HG03442 (cell line): ENCODE measurements at regions not wholly inside any gene's neighbourhood (a gene's known extent, or its start where the extent isn't known, plus 50 kb on each side); places are given as distances from the start of the nearest gene placed in this dataset.
"Not testable (repeated sequence)": the region's sequence is repeated elsewhere in the genome, so short reads cannot be mapped to it uniquely, and the experiment has no call there.

Experiments used
- ATAC-seq: cut with Tn5 transposase; IDR thresholded peaks from one replicate; pipeline ENCODE4 v1.9.1; 2021; ENCODE audit warnings: mild to moderate bottlenecking, moderate library complexity; ENCODE audit not compliant: unreplicated experiment

DNA sequence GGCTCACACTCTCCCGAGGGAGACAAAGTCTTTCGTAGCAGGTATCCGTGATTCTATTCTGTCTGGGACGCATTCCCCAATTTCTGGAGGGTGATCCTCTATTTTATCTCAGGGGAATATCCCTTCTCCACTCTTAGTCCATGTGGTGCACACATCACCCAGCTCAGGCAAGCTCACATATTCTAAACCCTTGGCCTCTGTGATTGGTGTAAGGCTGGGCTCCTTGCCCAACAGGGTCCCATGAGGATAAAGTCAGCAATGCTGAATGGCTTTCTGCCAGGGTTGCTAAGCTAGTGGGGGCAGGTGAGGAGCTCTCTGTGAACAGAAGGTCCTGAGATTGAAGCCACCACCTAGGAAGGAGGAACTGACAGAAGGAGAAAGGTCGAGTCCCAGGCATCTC, 137.2 kb downstream of the CDH26 start:
- no peak for ATAC-seq

DNA sequence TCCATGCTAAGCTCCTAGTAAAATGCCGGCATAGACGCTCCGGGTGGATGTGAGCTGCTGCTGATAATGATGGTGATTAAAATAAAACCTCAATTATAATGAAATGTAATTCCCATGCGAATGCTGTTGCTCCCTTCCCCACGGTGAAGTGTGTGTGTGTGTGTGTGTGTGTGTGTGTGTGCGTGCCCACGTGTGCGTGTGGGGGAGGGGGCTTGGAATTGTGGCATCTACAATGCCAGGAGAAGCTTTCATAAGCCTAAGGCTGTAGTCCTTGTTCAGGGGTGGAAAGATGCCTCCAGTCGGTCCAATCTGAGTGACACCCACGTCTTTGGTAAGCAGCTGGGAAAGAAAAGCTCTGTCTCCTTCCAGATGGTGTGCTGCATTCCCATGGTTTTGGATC, 137.9 kb downstream of the CDH26 start:
- ATAC-seq, result no peak

DNA sequence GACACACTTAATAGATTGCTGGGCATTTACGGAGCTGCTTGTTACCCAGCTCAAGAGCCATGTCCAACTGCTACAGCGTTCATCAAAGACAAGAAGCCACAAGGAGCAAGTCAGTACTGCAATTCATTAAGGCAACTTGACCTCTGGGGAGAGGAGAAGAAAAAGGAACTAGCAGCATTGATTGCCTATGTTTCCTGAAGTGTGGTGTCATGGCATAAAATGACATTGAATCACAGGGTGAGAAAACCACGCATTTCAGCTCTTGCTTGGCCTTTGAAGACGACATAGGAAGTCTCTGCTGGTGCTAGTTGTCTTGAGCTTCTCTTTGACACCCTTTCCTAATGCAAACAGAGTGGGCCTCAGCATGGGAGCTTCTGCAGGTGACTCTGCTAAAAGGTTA, 139.1 kb downstream of the CDH26 start:
- ATAC-seq, result no peak

DNA sequence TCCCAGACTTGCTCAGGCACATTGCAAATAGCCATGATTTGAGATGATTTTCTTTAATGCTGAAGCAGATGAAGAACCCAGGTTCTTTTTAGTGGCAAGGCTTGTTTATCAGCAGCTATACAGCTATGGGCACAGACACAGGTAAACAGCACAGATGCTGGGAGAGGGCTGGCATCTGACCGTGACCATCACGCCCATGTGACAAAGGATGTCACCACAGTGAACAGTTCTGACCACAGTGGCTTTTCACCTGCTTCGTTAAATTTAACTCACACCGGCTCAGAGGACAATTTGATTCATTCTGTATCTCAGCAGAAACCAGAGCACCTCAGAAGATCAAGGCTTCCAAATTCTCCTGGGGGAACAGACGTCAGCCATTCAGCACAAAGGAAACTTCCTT, 142.6 kb downstream of the CDH26 start:
- ATAC-seq, result peak; percentile 69

DNA sequence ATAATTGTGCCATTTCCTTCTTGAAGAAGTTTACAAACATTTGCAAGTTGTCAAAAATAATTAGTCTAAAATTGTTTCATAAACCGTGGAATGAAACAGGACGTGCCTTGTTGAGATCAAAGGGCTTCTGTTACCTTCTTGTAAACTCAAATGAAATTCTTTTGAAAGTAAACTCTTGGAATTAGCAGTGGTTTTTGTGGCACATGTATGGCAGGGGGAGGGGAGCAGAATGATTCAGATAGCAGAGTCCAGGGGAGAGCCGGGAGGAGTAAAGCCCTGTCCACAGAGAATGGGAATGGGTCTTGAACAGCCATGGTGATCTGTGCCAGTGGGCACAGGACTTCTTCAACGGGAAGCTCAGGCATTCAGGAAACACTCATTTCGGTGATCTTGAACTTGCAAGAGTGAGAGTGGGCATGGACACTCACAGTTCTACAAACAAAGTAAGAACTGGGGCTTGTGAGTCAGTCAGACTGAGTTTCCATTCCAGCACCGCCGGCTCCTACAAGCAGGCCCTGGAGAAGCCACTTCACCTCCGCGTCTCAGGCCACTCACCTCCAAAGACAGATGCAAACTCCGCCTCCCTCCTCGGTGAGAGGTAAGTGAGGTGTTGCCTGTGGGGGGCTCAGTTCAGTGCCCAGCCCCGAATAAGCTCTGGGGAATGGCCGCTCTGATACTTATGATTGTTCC, 143.1 kb downstream of the CDH26 start:
- ATAC-seq, result no peak

DNA sequence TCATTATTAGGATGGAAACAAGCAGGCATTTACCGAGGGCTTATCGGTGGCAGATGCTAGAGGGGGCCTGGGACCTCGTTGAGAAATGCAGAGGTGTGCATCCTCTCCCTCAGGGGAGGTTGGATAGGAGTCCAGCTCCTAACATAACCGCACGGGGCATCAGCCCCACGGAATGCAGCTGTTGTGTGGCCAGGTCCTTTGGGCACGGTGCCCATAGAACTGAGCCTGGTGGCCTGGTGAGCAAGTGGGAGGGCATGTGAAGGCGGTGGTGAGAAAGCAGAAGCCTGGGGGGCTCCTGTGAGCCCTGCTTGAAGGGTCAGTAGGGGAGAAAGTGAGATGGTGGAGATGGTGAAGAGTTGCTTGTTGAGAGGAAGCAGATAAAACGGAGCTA, 143.7 kb downstream of the CDH26 start:
- no peak for ATAC-seq

DNA sequence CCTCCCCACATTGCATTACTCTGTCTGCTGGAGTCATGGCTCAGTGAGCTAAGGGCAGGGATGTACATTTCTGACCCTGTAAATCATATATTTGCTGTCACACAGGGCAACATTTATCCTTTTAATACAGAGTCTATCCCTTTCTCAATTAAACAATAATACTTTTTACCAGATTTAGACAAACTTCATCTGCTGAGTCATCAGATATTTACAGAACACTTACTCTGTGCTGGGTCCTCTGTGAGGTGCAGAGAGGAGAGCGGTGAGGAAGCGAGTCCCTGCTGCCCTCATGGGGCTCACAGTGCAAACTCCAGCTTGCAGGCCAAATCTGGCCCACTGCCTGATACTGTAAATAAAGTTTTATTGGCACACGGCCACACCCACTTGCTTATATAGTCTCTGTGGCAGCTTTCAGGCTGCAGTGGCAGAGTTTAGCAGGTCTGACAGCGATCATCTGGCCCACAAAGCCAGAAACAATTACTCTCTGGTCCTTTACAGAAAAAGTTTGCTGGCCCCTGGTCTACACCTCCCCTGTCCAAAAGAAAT, 144.5 kb downstream of the CDH26 start:
- no peak for ATAC-seq

DNA sequence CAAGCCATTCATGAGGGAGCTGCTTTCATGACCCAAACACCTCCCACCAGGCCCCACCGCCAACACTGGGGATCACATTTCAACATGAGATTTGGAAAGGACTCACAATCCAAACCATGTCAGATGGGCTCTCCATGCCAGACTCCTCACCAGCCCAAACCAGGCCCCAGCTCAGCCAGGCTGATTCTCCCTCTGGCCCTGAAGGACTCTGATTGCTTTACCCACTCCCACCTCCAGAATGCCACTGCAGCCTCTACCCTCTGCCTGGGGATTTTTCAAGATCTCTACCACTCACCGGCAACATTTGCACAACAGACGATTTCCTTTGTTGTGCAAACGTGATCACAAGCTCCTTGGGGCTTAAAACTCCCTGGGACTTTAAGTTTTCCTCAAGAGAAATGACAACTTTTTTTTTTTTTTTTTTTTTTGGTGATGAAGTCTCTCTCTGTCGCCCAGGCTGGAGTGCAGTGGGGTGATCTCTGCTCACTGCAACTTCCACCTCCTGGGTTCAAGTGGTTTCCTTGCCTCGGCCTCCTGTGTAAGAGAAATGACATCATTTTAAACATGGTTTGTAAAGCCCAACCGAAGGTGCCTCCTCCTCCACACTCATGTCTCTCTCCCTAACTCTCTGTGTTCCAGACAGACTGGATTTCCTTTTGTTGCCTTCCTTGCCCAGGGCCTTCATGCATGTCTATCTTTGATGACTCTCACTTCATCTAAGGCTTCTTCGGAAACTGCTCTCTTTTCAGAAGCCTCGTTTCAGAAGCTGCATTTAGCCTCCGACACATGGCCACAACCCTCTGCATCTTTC, 147.0 kb downstream of the CDH26 start:
- no peak for ATAC-seq

DNA sequence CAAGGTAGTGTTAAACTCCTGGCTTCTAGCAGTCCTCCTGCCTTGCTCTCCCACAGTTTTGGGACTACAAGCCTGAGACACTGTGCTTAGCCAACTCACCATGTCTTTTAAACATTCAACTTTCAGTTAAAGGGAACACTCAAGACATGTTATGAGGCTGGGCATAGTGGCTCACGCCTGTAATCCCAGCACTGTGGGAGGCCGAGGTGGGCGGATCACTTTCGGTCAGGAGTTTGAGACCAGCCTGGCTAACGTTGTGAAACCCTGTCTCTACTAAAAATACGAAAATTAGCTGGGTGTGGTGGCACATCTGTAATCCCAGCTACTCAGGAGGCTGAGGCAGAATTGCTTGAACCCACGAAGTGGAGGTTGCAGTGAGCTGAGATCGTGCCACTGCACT, 148.0 kb downstream of the CDH26 start:
- ATAC-seq, result not testable (repeated sequence)

DNA sequence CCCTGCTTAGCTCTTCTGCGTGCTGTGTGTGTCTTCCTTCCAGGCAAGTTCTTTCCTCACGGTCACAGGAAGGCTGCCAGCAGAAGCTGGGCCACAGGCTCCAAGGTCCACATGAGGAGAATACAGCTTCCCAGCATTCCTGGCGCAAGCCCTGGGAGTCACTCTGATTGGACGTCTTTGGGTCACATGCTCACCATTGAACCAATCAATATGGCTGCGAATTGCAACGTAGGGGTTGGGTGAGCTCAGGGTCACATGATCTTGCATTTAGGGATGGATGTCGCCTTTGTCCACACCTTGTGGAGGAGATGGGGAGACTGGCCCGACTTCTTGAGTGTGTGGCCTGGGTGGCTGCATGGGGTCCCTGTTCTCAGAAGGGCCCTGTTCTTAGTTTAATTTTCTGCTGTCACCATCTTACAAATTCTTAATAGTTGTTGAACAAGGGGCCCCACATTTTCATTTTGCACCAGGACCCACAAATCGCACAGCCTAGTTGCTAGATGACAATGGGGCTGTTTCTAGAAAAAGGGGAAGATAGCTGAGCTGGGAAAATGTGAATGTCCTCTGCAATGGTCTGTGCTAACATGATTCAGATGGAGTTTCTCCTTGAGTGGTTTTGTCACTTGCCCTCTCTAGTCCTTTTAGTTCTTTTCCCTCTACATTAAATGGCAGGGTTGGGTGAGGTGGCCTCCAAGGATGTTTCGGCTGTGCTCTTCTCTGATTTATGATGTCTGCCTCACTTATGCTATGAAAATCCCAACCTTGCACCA, 149.6 kb downstream of the CDH26 start:
- ATAC-seq, result no peak

DNA sequence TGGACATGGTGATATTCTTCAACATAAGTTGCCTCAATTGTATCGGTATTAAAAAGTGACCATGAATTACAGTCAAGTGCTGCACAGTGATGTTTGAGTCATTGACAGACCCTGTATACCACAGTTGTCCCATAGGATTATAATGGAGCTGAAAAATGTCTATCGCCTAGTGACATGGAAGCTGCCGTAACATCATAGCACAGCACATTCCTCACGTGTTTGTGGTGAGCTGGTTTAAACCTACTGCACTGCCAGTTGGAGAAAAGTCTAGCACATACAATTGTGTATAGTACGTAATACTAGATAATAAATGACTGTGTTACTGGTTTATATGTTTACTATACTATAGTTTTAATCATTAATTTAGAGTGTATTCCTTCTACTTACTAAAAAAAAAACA, 150.2 kb downstream of the CDH26 start:
- ATAC-seq, result no peak

DNA sequence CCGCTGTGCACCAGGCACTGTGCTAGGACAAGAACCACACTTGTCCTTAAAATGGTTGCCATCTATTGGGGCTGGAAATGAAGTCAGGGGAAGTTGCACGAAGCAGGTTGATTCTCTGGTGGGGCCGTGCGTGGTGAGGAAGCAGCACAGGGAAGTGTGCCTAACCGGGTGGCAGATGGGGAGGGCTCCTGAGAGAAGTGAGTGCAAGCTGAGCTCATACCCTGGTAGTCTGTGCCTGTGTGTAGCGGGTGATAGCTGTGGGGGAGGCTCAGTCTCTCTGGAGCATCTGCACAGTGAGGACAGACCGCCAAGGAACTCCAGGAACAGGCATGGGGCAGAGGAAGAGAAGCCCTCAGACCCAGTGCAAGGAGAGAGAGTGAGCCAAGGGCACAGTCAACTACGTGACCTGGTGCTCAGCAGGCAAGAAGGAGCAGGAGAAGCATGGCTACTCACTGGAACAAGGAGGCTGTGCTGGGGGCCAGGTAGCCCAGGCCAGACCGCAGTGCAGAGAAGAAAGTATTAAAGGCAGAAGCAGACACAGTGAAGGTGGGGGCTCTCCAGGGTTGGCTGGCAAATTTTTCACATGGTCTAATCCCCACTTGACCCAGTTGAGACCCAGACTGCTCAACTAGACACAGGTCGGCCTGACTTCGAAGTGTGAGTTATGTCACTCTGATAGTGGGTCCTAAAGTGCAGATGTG, 155.0 kb downstream of the CDH26 start:
- no peak for ATAC-seq

DNA sequence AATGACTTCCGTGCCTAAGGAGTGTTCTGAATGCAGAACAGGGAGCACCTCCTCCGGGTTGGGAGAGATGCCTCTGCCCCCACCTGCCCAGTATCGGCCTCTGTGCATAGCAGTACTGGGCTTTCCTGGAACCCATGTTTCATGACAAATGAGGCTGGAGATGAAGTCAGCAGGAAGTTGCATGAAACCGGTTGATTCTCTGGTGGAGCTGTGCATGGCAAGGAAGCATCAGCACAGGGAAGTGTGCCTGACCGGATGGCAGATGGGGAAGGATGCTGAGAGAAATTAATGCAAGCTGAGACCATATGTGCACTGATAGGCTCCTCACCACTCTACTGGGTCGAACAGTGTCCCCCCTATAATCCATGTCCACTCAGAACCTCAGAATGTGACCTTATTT, 155.5 kb downstream of the CDH26 start:
- no peak for ATAC-seq

DNA sequence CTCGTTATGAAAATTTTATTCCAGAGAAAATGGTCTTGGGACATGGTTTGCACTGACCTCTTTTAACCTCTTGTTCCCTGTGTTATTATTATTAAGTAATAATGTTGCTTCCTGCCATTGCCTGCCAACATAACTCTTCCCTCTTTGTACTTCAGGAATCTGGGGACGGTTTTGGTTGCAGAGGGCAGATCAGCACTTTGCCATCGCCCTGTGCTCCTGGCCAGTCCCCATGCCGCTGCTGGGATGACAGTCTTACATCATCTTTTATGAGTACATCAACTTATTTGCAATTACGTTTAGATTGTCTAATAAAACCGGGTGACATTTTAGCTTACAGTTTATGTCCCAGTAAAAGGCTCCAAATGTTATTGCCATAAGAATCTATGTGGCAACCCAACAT, 157.2 kb downstream of the CDH26 start:
- no peak for ATAC-seq

DNA sequence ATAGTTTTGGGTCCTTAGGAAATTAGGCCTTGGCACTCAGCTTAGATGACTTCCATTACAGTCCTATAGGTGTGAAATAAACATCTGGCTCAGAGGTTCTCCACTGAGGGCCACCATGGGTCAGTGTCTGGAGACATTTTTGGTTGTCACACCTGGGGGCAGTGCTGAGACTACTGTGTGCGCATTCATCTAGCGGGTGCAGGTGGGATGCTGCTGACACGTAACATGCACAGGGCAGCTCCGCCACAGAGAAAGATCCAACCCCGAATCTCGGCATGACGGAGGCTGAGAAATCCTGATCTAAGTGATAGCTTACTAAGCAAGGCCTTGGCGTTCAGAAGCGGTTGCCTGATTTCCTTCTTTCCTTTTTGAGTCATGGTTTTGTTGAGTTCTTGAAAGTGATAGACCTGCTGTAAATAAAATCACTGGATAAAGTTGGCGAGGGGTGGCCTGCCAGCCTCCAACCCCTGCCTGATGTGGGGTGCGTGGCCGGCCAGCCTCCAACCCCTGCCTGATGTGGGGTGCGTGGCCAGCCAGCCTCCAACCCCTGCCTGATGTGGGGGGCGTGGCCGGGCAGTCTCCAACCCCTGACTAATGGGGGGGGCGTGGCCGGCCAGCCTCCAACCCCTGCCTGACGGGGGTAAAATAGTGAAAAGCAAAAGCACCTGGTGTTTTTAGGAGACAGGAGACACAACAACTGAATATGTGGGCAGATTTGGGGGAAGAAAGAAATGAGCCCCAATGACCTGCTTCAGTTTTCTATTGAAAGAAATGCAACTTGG, 158.1 kb downstream of the CDH26 start:
- no peak for ATAC-seq

DNA sequence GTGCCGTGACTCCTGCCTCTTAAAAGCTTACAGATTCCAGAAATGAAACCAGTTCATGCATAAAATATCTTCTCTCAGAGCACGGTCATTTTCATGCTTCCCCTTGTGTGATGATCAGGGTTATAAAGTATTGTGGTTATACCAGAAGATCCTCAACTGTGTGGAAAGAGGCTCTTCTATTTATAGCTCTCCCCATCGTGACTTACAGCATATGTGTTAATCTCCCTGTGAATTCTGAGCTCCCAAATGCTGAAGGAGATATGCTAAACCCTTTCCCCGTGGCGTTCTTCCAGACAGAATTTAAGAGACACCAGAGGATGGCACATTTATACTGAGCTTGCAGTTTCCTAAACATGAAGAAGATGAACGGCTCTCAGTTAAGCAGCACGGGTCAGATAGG, 158.8 kb downstream of the CDH26 start:
- ATAC-seq, result no peak

DNA sequence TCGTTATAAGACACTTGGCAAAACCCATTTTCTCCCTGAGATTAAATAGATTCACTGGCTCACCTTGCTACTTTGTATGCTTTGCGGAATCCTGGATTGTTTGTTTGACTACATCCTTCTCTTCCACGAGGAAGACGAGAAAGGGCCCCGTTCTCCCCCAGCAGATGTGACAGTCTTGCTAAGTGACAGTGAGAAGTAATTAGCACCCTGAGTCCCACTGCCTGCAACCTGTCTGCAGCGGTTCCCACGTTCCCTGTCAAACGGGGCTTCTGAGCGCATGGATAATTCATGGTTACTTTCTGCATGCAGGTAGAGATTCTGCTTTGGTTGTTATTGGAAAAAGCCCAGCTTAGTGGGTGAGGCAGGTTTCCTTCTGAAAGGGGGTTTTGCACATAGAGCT, 163.7 kb downstream of the CDH26 start:
- no peak for ATAC-seq

DNA sequence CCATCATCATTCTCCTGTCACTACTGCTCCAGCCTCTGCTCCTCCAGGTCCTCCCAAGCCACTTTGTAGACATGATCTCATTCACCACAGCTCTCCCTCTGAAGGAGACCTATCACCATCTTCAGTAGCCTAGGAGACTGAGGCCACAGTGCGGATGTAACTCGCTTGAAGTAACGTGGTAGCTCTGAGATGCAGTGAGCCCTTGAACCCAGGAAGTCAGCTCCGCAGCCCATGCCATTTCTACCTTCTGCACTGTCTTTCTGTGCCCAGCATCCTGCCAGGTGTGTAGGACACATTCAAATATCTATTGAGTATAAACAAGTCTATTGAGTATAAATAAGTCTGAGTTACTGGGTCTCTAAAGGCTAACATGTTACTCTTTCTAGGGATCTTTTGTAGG, 164.4 kb downstream of the CDH26 start:
- ATAC-seq, result no peak

DNA sequence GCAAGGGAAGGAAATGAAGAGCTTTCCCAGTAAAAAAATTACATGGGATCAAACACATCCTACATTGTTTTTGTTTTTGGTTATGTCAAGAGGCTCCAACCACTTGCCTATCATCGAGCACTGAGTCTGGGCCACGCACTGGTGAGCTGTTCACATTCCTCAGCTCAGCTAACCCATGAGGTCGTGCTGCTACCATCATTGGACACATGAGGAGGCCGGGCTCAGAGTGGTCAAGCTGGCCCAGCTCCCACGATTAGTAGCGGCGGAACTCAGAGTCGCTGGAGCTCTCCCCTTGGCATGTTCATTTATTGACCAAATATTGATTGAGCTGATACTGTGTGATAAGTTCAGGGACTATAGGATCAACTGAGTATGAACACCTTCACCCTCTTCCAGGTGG, 164.9 kb downstream of the CDH26 start:
- no peak for ATAC-seq

DNA sequence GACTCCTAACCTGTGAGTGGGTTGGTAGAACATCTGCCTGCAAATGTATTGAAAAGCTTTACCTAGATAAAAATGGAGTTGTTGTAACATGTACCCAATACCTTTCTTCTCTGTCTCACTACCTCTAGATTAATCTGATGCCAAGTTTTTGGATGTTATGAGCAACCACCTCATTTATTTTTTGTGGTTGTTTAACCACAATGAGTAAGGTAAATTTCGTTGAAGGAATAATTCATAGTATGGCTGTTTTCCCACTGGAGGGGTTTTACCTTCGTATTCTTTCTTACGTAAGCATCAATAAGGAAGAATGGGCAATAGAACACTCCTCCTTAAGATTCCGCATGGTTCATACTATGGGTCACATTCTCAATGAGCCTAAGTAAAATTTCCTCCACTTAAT, 165.4 kb downstream of the CDH26 start:
- ATAC-seq, result no peak
